ENCODE measurements at regions not wholly inside any gene's neighbourhood (a gene's known extent, or its start where the extent isn't known, plus 50 kb on each side); places are given as distances from the start of the nearest gene placed in this dataset.

DNA sequence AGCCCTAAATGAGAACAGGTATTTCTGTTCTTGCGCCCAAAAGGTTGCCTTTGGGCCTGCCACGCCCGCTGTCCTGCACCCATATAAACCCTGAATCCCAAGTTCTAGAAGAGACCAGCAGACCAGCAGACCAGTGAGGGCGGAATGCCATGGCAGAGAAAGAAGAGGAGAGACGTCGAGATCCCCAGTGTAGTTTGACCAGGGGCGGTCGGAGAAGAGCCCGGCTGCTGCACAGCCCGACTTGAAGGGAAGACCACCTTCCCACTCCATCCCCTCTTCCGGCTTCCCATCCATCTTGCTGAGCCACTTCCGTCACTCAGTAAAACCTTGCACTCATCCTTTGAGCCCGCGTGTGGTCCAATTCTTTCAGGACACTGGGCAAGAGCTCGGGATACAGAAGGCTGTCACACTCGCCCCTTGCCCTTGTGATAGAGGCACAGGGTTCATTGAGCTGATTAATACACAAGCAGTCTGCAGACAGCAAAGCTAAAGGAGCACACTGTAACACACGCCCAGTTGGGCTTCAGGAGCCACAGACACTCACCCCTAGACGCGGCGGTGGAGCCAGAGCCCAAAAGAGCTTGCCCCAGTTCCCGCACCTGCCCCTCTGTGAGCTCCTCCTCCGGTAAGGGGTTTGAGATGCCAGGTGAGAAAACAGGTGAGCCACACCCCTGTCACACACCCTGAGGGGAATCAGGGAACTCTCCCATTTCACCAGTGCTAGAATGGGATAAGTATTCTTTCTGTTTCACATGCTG is 230.8 kb downstream of the PCDH10 start:
- TF ChIP-seq POLR2A (IDR thresholded peaks at IDR 0.05) = no peak
- TF ChIP-seq, protein P1, sequence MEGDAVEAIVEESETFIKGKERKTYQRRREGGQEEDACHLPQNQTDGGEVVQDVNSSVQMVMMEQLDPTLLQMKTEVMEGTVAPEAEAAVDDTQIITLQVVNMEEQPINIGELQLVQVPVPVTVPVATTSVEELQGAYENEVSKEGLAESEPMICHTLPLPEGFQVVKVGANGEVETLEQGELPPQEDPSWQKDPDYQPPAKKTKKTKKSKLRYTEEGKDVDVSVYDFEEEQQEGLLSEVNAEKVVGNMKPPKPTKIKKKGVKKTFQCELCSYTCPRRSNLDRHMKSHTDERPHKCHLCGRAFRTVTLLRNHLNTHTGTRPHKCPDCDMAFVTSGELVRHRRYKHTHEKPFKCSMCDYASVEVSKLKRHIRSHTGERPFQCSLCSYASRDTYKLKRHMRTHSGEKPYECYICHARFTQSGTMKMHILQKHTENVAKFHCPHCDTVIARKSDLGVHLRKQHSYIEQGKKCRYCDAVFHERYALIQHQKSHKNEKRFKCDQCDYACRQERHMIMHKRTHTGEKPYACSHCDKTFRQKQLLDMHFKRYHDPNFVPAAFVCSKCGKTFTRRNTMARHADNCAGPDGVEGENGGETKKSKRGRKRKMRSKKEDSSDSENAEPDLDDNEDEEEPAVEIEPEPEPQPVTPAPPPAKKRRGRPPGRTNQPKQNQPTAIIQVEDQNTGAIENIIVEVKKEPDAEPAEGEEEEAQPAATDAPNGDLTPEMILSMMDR (IDR thresholded peaks at IDR 0.05) = no peak

All from ovary (tissue), 3 donors.